ENCODE measurements at regions not wholly inside any gene's neighbourhood (a gene's known extent, or its start where the extent isn't known, plus 50 kb on each side); places are given as distances from the start of the nearest gene placed in this dataset.

- WGBS (ENCODE audit: insufficient coverage, low coverage, low lambda C conversion rate, missing lambda C conversion rate) = 52% methylated on average over 7 of the region's 10 CpGs
- intact Hi-C loops (cut with DNase I) = no loop called here
These were observed 152.3 kb downstream of the ZNF664 start for GRCh38 chr12:124125203-124125871.

GRCh38 chr12:124126950-124127655 lies 154.1 kb downstream of the ZNF664 start:
- Histone ChIP-seq H3K4me3 (no peak overlapping the region), H3K27ac (no peak overlapping the region), H3K4me1 (peaks cover 0 to 18% (median 0%) of the 10 kb centered on the region in 4 donors), H3K27me3 (no peaks in the 10 kb centered on the region), H3K36me3 (no peaks in the 10 kb centered on the region), H3K9me3 (no peaks in the 10 kb centered on the region)
- no peak for ATAC-seq
- intact Hi-C loops (cut with DNase I) = no loop called here
- no peak for TF ChIP-seq POLR2A (IDR thresholded peaks at IDR 0.05)
- no peak for TF ChIP-seq CTCF (IDR thresholded peaks at IDR 0.05)
- 74% methylated on average over 14 of the region's 15 CpGs for WGBS (ENCODE audit: insufficient coverage, low coverage, low lambda C conversion rate, missing lambda C conversion rate)
- no peak for DNase-seq

More at GRCh38 chr12:124125203-124125871, 152.3 kb downstream of the ZNF664 start:
- ATAC-seq (no peak), DNase-seq (no peak)
- Histone ChIP-seq H3K9me3 (no peaks in the 10 kb centered on the region), H3K27me3 (no peaks in the 10 kb centered on the region), H3K36me3 (no peaks in the 10 kb centered on the region), H3K27ac (no peak overlapping the region), H3K4me3 (no peak overlapping the region), H3K4me1 (peaks cover 0 to 9% (median 0%) of the 10 kb centered on the region in 4 donors)
- no peak for TF ChIP-seq POLR2A (IDR thresholded peaks at IDR 0.05)
- TF ChIP-seq CTCF (IDR thresholded peaks at IDR 0.05) = no peak

- no peak for ATAC-seq
- H3K9me3 ChIP-seq = no peaks in the 10 kb centered on the region
- no peaks in the 10 kb centered on the region for H3K36me3 ChIP-seq
- H3K27ac ChIP-seq = no peak overlapping the region
- no peak overlapping the region for H3K4me3 ChIP-seq
- peaks cover 0 to 17% (median 0%) of the 10 kb centered on the region in 4 donors for H3K4me1 ChIP-seq
- TF ChIP-seq CTCF (IDR thresholded peaks at IDR 0.05) (no peak), POLR2A (IDR thresholded peaks at IDR 0.05) (no peak)
- intact Hi-C loops (cut with DNase I) = no loop called here
- no peak for DNase-seq
- no peaks in the 10 kb centered on the region for H3K27me3 ChIP-seq
- 91% methylated on average over 8 of the region's 9 CpGs for WGBS (ENCODE audit: insufficient coverage, low coverage, low lambda C conversion rate, missing lambda C conversion rate)
These were observed 156.1 kb downstream of the ZNF664 start for GRCh38 chr12:124129132-124129531.

GRCh38 chr12:124130691-124131591 lies 157.9 kb downstream of the ZNF664 start:
- 38% methylated on average over 9 of the region's 9 CpGs for WGBS (ENCODE audit: insufficient coverage, low coverage, low lambda C conversion rate, missing lambda C conversion rate)
- DNase-seq = peak; percentile 28 to 59 (median 59)
- TF ChIP-seq CTCF (IDR thresholded peaks at IDR 0.05) = no peak
- TF ChIP-seq POLR2A (IDR thresholded peaks at IDR 0.05) = no peak
- Histone ChIP-seq H3K4me1 (peaks cover 0 to 12% (median 0%) of the 10 kb centered on the region in 4 donors), H3K4me3 (no peak overlapping the region), H3K36me3 (no peaks in the 10 kb centered on the region), H3K9me3 (no peaks in the 10 kb centered on the region), H3K27ac (no peak overlapping the region), H3K27me3 (no peaks in the 10 kb centered on the region)
- peak; percentile 94 to 99 (median 96) for ATAC-seq
- intact Hi-C loops (cut with DNase I) = no loop called here
